ENCODE measurements at regions not wholly inside any gene's neighbourhood (a gene's known extent, or its start where the extent isn't known, plus 50 kb on each side); places are given as distances from the start of the nearest gene placed in this dataset.

GRCh38 chr5:129392681-129393080 lies 67.4 kb upstream of the ADAMTS19 start:
- H3K27ac ChIP-seq = no peak overlapping the region
- H3K36me3 ChIP-seq = no peaks in the 10 kb centered on the region
- no peaks in the 10 kb centered on the region for H3K27me3 ChIP-seq
- TF ChIP-seq POLR2A (IDR thresholded peaks at IDR 0.05) (no peak), CTCF (IDR thresholded peaks at IDR 0.05) (no peak), EP300 (IDR thresholded peaks at IDR 0.05) (no peak)
- no peaks in the 10 kb centered on the region for H3K4me1 ChIP-seq
- no peak overlapping the region for H3K4me3 ChIP-seq
- WGBS, 2 donors = 53 to 54% methylated on average over 6 of the region's 6 CpGs
- H3K9me3 ChIP-seq = no peaks in the 10 kb centered on the region
- no peak for DNase-seq (ENCODE audit: low spot score in 2 of 2)

- Histone ChIP-seq H3K27ac (no peak overlapping the region), H3K4me1 (no peaks in the 10 kb centered on the region), H3K27me3 (no peaks in the 10 kb centered on the region), H3K4me3 (no peak overlapping the region), H3K36me3 (no peaks in the 10 kb centered on the region), H3K9me3 (no peaks in the 10 kb centered on the region)
- TF ChIP-seq CTCF (IDR thresholded peaks at IDR 0.05) (no peak), POLR2A (IDR thresholded peaks at IDR 0.05) (no peak), EP300 (IDR thresholded peaks at IDR 0.05) (no peak)
- DNase-seq (ENCODE audit: low spot score in 2 of 2) = no peak
- 95 to 96% methylated on average over 5 of the region's 5 CpGs for WGBS, 2 donors
These were observed 64.9 kb upstream of the ADAMTS19 start for GRCh38 chr5:129395247-129395646.

- TF ChIP-seq POLR2A (IDR thresholded peaks at IDR 0.05) (no peak), EP300 (IDR thresholded peaks at IDR 0.05) (no peak), CTCF (IDR thresholded peaks at IDR 0.05) (no peak)
- 56 to 58% methylated on average over 1 of the region's 1 CpG for WGBS, 2 donors
- Histone ChIP-seq H3K27ac (no peak overlapping the region), H3K36me3 (no peaks in the 10 kb centered on the region), H3K4me1 (no peaks in the 10 kb centered on the region), H3K4me3 (no peak overlapping the region), H3K9me3 (no peaks in the 10 kb centered on the region), H3K27me3 (no peaks in the 10 kb centered on the region)
- no peak for DNase-seq (ENCODE audit: low spot score in 2 of 2)
These were observed 61.9 kb upstream of the ADAMTS19 start for GRCh38 chr5:129398026-129398678.

- Histone ChIP-seq H3K4me3 (no peak overlapping the region), H3K4me1 (no peaks in the 10 kb centered on the region), H3K9me3 (no peaks in the 10 kb centered on the region), H3K27me3 (no peaks in the 10 kb centered on the region), H3K27ac (no peak overlapping the region), H3K36me3 (no peaks in the 10 kb centered on the region)
- WGBS, 2 donors = 77 to 87% methylated on average over 2 of the region's 2 CpGs
- no peak for DNase-seq (ENCODE audit: low spot score in 2 of 2)
- no peak for TF ChIP-seq POLR2A (IDR thresholded peaks at IDR 0.05)
- no peak for TF ChIP-seq CTCF (IDR thresholded peaks at IDR 0.05)
- no peak for TF ChIP-seq EP300 (IDR thresholded peaks at IDR 0.05)
These were observed 61.0 kb upstream of the ADAMTS19 start for GRCh38 chr5:129399069-129399468.

GRCh38 chr5:129400395-129400983 lies 59.6 kb upstream of the ADAMTS19 start:
- Histone ChIP-seq H3K27me3 (no peaks in the 10 kb centered on the region), H3K9me3 (no peaks in the 10 kb centered on the region), H3K4me3 (no peak overlapping the region), H3K27ac (no peak overlapping the region), H3K4me1 (no peaks in the 10 kb centered on the region), H3K36me3 (no peaks in the 10 kb centered on the region)
- WGBS, 2 donors = 47 to 52% methylated on average over 5 of the region's 5 CpGs
- no peak for TF ChIP-seq EP300 (IDR thresholded peaks at IDR 0.05)
- peak in 1 of 5 experiments; percentile 17 for TF ChIP-seq CTCF (IDR thresholded peaks at IDR 0.05)
- no peak for DNase-seq (ENCODE audit: low spot score in 2 of 2)
